ENCODE measurements at regions not wholly inside any gene's neighbourhood (a gene's known extent, or its start where the extent isn't known, plus 50 kb on each side); places are given as distances from the start of the nearest gene placed in this dataset.

GRCh38 chr4:135538698-135539097, 1337.1 kb upstream of the PABPC4L start:
- BruUV-seq (replicated peaks): no TSS peak
- H2AFZ ChIP-seq (ENCODE audit: low read depth, low read length): no peak overlapping the region
- dilution Hi-C loops (cut with MboI; ENCODE audit: extremely low pct_ligation_motif_present, low sequenced_read_pairs): no loop called here
- ChIA-PET CTCF (no interaction called here), POLR2A (no interaction called here)
- DNase-seq (ENCODE audit: low read depth, low spot score): no peak
- H3K9me1 ChIP-seq (replicated peaks; ENCODE audit: control insufficient read depth, extremely low read depth, insufficient read depth, low read length): no peaks in the 10 kb centered on the region
- no peak overlapping the region for H3K9ac ChIP-seq (replicated peaks; ENCODE audit: extremely low read depth, insufficient read depth, low read length)
- H3K27me3 ChIP-seq (ENCODE audit: control insufficient read depth in 2 of 2, insufficient read depth in 2 of 2, low read length in 2 of 2): no peaks in the 10 kb centered on the region
- no peak for FAIRE-seq
- H3K27ac ChIP-seq (ENCODE audit: insufficient read depth, low read depth, low read length): no peak overlapping the region
- H3K79me2 ChIP-seq (ENCODE audit: control insufficient read depth, insufficient read depth, low read length): no peaks in the 10 kb centered on the region
- no peak overlapping the region for H3K4me2 ChIP-seq (ENCODE audit: insufficient read depth, low read length)
- H3K4me3 ChIP-seq (replicated peaks in 1 of 3; ENCODE audit: insufficient read depth in 1 of 3, low read depth in 1 of 3, low read length in 3 of 3): no peak overlapping the region
- no peaks in the 10 kb centered on the region for H3K9me3 ChIP-seq (replicated peaks; ENCODE audit: control insufficient read depth, insufficient read depth, low read length)
- intact Hi-C loops (cut with micrococcal nuclease): no loop called here
- TF ChIP-seq POLR2A (IDR thresholded peaks at IDR 0.05; ENCODE audit: low read depth, low read length): no peak
- TF ChIP-seq MYC (IDR thresholded peaks at IDR 0.05; ENCODE audit: low read depth, low read length): no peak
- H3K4me1 ChIP-seq (ENCODE audit: control insufficient read depth, extremely low read depth, insufficient read depth, low read length): no peaks in the 10 kb centered on the region
- no peaks in the 10 kb centered on the region for H4K20me1 ChIP-seq (replicated peaks; ENCODE audit: control insufficient read depth, extremely low read depth, insufficient read depth, low read length)
- no peaks in the 10 kb centered on the region for H3K36me3 ChIP-seq (ENCODE audit: control insufficient read depth in 2 of 2, extremely low read depth in 1 of 2, insufficient read depth in 2 of 2, low read length in 2 of 2)

GRCh38 chr4:135533053-135533452, 1331.5 kb upstream of the PABPC4L start:
- DNase-seq (ENCODE audit: low read depth, low spot score) (no peak), FAIRE-seq (no peak)
- no peaks in the 10 kb centered on the region for H4K20me1 ChIP-seq (replicated peaks; ENCODE audit: control insufficient read depth, extremely low read depth, insufficient read depth, low read length)
- H3K27ac ChIP-seq (ENCODE audit: insufficient read depth, low read depth, low read length): no peak overlapping the region
- dilution Hi-C loops (cut with MboI; ENCODE audit: extremely low pct_ligation_motif_present, low sequenced_read_pairs) (no loop called here), intact Hi-C loops (cut with micrococcal nuclease) (no loop called here)
- no peak overlapping the region for H2AFZ ChIP-seq (ENCODE audit: low read depth, low read length)
- H3K4me2 ChIP-seq (ENCODE audit: insufficient read depth, low read length): no peak overlapping the region
- no peaks in the 10 kb centered on the region for H3K27me3 ChIP-seq (ENCODE audit: control insufficient read depth in 2 of 2, insufficient read depth in 2 of 2, low read length in 2 of 2)
- H3K79me2 ChIP-seq (ENCODE audit: control insufficient read depth, insufficient read depth, low read length): no peaks in the 10 kb centered on the region
- ChIA-PET CTCF (interaction anchor here (1.0 kb wide), 1 partner anchor 10 kb away, joined by 3 read pairs; no protein-coding TSS in a partner anchor), POLR2A (no interaction called here)
- no peak overlapping the region for H3K4me3 ChIP-seq (replicated peaks in 1 of 3; ENCODE audit: insufficient read depth in 1 of 3, low read depth in 1 of 3, low read length in 3 of 3)
- no TSS peak for BruUV-seq (replicated peaks)
- H3K9me3 ChIP-seq (replicated peaks; ENCODE audit: control insufficient read depth, insufficient read depth, low read length): no peaks in the 10 kb centered on the region
- TF ChIP-seq JUN (IDR thresholded peaks at IDR 0.05; ENCODE audit: borderline replicate concordance, insufficient read depth, insufficient read length, low read depth): no peak
- TF ChIP-seq FOS (IDR thresholded peaks at IDR 0.05; ENCODE audit: borderline replicate concordance, insufficient read depth, low read length): no peak
- TF ChIP-seq, protein P1, sequence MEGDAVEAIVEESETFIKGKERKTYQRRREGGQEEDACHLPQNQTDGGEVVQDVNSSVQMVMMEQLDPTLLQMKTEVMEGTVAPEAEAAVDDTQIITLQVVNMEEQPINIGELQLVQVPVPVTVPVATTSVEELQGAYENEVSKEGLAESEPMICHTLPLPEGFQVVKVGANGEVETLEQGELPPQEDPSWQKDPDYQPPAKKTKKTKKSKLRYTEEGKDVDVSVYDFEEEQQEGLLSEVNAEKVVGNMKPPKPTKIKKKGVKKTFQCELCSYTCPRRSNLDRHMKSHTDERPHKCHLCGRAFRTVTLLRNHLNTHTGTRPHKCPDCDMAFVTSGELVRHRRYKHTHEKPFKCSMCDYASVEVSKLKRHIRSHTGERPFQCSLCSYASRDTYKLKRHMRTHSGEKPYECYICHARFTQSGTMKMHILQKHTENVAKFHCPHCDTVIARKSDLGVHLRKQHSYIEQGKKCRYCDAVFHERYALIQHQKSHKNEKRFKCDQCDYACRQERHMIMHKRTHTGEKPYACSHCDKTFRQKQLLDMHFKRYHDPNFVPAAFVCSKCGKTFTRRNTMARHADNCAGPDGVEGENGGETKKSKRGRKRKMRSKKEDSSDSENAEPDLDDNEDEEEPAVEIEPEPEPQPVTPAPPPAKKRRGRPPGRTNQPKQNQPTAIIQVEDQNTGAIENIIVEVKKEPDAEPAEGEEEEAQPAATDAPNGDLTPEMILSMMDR (IDR thresholded peaks at IDR 0.05; ENCODE audit: extremely low read depth in 1 of 2, insufficient read depth in 1 of 2, low read depth in 1 of 2, low read length in 2 of 2): no peak
- no peak for TF ChIP-seq POLR2A (IDR thresholded peaks at IDR 0.05; ENCODE audit: low read depth, low read length)
- no peak for TF ChIP-seq EZH2 (IDR thresholded peaks at IDR 0.05; ENCODE audit: borderline replicate concordance, low read depth, low read length, severe bottlenecking)
- TF ChIP-seq POLR2AphosphoS5 (IDR thresholded peaks at IDR 0.05; ENCODE audit: insufficient read depth, low read depth, low read length): no peak
- TF ChIP-seq MYC (IDR thresholded peaks at IDR 0.05; ENCODE audit: low read depth, low read length): no peak
- TF ChIP-seq GATA2 (IDR thresholded peaks at IDR 0.05; ENCODE audit: insufficient read depth, insufficient read length, low read depth, low read length): no peak
- no peaks in the 10 kb centered on the region for H3K36me3 ChIP-seq (ENCODE audit: control insufficient read depth in 2 of 2, extremely low read depth in 1 of 2, insufficient read depth in 2 of 2, low read length in 2 of 2)
- no peak overlapping the region for H3K9ac ChIP-seq (replicated peaks; ENCODE audit: extremely low read depth, insufficient read depth, low read length)
- no peaks in the 10 kb centered on the region for H3K9me1 ChIP-seq (replicated peaks; ENCODE audit: control insufficient read depth, extremely low read depth, insufficient read depth, low read length)
- no peaks in the 10 kb centered on the region for H3K4me1 ChIP-seq (ENCODE audit: control insufficient read depth, extremely low read depth, insufficient read depth, low read length)
